OCI-LY3 (cell line): ENCODE measurements at regions not wholly inside any gene's neighbourhood (a gene's known extent, or its start where the extent isn't known, plus 50 kb on each side); places are given as distances from the start of the nearest gene placed in this dataset.

Experiments used
- H2AFZ ChIP-seq: fragments of 200-600, 300-600 bp; shearing (Covaris generic); 2 replicates; pipeline ENCODE4 v1.6.0; 2014; ENCODE audit warnings: antibody characterized with exemption, low read depth, low read length
- H3K27ac ChIP-seq: fragments of 200-600, 300-600 bp; sonication (generic); 2 replicates; pipeline ENCODE4 v1.5.1; 2014; ENCODE audit warnings: mild to moderate bottlenecking, low read length, moderate library complexity, mixed read lengths
- H3K27me3 ChIP-seq: fragments of 200-600, 300-600 bp; sonication (generic); 2 replicates; pipeline ENCODE4 v1.6.1; 2014; ENCODE audit warnings: low read depth, low read length, mixed read lengths
- H3K36me3 ChIP-seq: fragments of 200-600, 300-600 bp; sonication (generic); replicated peaks from 2 replicates; pipeline ENCODE3; 2014; ENCODE audit warnings: low read depth, low read length, mixed read lengths
- H3K4me1 ChIP-seq: fragments of 300-600, 200-600 bp; sonication (generic); 2 replicates; pipeline ENCODE4 v1.6.1; 2014; ENCODE audit warnings: low read length, mixed read lengths
- H3K4me2 ChIP-seq: fragments of 200-600, 300-600 bp; sonication (generic); 2 replicates; pipeline ENCODE4 v1.6.1; 2014; ENCODE audit warnings: low read length, mixed read lengths
- H3K4me3 ChIP-seq: fragments of 300-600, 200-600 bp; sonication (generic); 2 replicates; pipeline ENCODE4 v1.5.1; 2014; ENCODE audit warnings: antibody characterized with exemption, mild to moderate bottlenecking, low read length, moderate library complexity
- H3K79me2 ChIP-seq: fragments of 300-600, 200-600 bp; shearing (Covaris generic); 2 replicates; pipeline ENCODE4 v1.6.1; 2014; ENCODE audit warnings: mild to moderate bottlenecking, low read length, mixed read lengths
- H3K9ac ChIP-seq: fragments of 300-600, 200-600 bp; shearing (Covaris generic); 2 replicates; pipeline ENCODE4 v1.6.0; 2014; ENCODE audit warnings: mild to moderate bottlenecking, low read length, moderate library complexity
- H3K9me3 ChIP-seq: fragments of 200-600, 300-600 bp; shearing (Covaris generic); 2 replicates; pipeline ENCODE4 v1.6.1; 2014; ENCODE audit warnings: low read length, mixed read lengths; ENCODE audit not compliant: insufficient read depth
- H4K20me1 ChIP-seq: fragments of 200-600, 300-600 bp; sonication (generic); 2 replicates; pipeline ENCODE4 v1.6.1; 2016; ENCODE audit warnings: low read length, mixed read lengths; ENCODE audit not compliant: insufficient read depth
- EZH2phosphoT487 ChIP-seq: fragments of 200-600 bp; shearing (Covaris generic); IDR thresholded peaks from 2 replicates; pipeline ENCODE4 v1.6.1; 2018; ENCODE audit warnings: antibody characterized with exemption, mixed run types, low read depth
- TF ChIP-seq, protein P1 (sequence below): fragments of 200-600, 300-600 bp; sonication (generic); IDR thresholded peaks from 2 replicates; pipeline ENCODE4 v1.5.1; 2014; ENCODE audit warnings: antibody characterized with exemption, low read length, low read depth

DNA sequence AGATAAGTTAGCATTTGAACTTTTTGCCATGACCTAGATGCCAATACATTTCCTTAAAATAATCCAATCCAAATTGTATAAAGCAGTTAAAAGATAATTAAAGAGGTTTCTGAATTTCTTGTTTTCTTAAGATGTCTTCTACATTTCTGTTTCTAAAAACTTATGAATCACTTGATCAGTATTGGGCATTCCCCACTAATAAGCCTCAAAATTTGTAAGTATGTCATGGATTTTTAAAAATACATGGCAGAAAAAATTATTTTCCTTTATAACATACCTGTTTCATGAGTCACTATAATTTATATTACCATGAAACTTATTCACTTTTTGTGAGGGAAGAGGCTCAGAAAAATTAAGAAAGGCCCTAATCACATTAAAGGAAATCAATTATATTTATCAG lies 90.3 kb upstream of the TFPI start:
- Histone ChIP-seq H3K4me1 (no peaks in the 10 kb centered on the region), H3K79me2 (no peaks in the 10 kb centered on the region), H3K27me3 (no peaks in the 10 kb centered on the region), H3K4me3 (no peak overlapping the region), H3K27ac (no peak overlapping the region), H3K9me3 (no peaks in the 10 kb centered on the region), H4K20me1 (no peaks in the 10 kb centered on the region), H3K9ac (no peak overlapping the region), H3K4me2 (no peak overlapping the region), H2AFZ (no peak overlapping the region), H3K36me3 (no peaks in the 10 kb centered on the region)
- TF ChIP-seq, protein P1, sequence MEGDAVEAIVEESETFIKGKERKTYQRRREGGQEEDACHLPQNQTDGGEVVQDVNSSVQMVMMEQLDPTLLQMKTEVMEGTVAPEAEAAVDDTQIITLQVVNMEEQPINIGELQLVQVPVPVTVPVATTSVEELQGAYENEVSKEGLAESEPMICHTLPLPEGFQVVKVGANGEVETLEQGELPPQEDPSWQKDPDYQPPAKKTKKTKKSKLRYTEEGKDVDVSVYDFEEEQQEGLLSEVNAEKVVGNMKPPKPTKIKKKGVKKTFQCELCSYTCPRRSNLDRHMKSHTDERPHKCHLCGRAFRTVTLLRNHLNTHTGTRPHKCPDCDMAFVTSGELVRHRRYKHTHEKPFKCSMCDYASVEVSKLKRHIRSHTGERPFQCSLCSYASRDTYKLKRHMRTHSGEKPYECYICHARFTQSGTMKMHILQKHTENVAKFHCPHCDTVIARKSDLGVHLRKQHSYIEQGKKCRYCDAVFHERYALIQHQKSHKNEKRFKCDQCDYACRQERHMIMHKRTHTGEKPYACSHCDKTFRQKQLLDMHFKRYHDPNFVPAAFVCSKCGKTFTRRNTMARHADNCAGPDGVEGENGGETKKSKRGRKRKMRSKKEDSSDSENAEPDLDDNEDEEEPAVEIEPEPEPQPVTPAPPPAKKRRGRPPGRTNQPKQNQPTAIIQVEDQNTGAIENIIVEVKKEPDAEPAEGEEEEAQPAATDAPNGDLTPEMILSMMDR = no peak
- no peak for TF ChIP-seq EZH2phosphoT487

- H3K27ac ChIP-seq = no peak overlapping the region
- H3K4me1 ChIP-seq = no peaks in the 10 kb centered on the region
- no peak overlapping the region for H3K4me2 ChIP-seq
- TF ChIP-seq EZH2phosphoT487 = no peak
- TF ChIP-seq, protein P1 = no peak
- no peaks in the 10 kb centered on the region for H3K36me3 ChIP-seq
- no peaks in the 10 kb centered on the region for H4K20me1 ChIP-seq
- no peak overlapping the region for H2AFZ ChIP-seq
- no peaks in the 10 kb centered on the region for H3K9me3 ChIP-seq
- H3K79me2 ChIP-seq = no peaks in the 10 kb centered on the region
- no peak overlapping the region for H3K9ac ChIP-seq
- no peak overlapping the region for H3K4me3 ChIP-seq
- no peaks in the 10 kb centered on the region for H3K27me3 ChIP-seq
These were observed 90.7 kb upstream of the TFPI start for GRCh38 chr2:187644981-187645380.

GRCh38 chr2:187646556-187646955 lies 92.3 kb upstream of the TFPI start:
- Histone ChIP-seq H3K27ac (no peak overlapping the region), H3K9ac (no peak overlapping the region), H3K79me2 (no peaks in the 10 kb centered on the region), H2AFZ (no peak overlapping the region), H3K4me3 (no peak overlapping the region), H3K9me3 (no peaks in the 10 kb centered on the region), H3K27me3 (no peaks in the 10 kb centered on the region), H3K36me3 (no peaks in the 10 kb centered on the region), H3K4me1 (no peaks in the 10 kb centered on the region), H4K20me1 (no peaks in the 10 kb centered on the region), H3K4me2 (no peak overlapping the region)
- TF ChIP-seq EZH2phosphoT487 = no peak
- TF ChIP-seq, protein P1 = no peak

- H3K27ac ChIP-seq = no peak overlapping the region
- no peak overlapping the region for H3K4me2 ChIP-seq
- H3K9ac ChIP-seq = no peak overlapping the region
- H2AFZ ChIP-seq = no peak overlapping the region
- no peaks in the 10 kb centered on the region for H3K27me3 ChIP-seq
- H3K9me3 ChIP-seq = no peaks in the 10 kb centered on the region
- H4K20me1 ChIP-seq = no peaks in the 10 kb centered on the region
- H3K36me3 ChIP-seq = no peaks in the 10 kb centered on the region
- TF ChIP-seq, protein P1 = no peak
- TF ChIP-seq EZH2phosphoT487 = no peak
- H3K79me2 ChIP-seq = no peaks in the 10 kb centered on the region
- no peaks in the 10 kb centered on the region for H3K4me1 ChIP-seq
- no peak overlapping the region for H3K4me3 ChIP-seq
These were observed 100.3 kb upstream of the TFPI start for GRCh38 chr2:187654535-187654934.
